GM12873 (cell line): ENCODE measurements at regions not wholly inside any gene's neighbourhood (a gene's known extent, or its start where the extent isn't known, plus 50 kb on each side); places are given as distances from the start of the nearest gene placed in this dataset.

Source experiments
- TF ChIP-seq, protein P1 (sequence below): IDR thresholded peaks from 2 replicates; pipeline ENCODE4 v1.5.1; 2012; ENCODE audit warnings: low read depth, mild to moderate bottlenecking, moderate library complexity, low read length, control low read depth; ENCODE audit not compliant: insufficient read depth; ENCODE audit errors: missing control alignments

DNA sequence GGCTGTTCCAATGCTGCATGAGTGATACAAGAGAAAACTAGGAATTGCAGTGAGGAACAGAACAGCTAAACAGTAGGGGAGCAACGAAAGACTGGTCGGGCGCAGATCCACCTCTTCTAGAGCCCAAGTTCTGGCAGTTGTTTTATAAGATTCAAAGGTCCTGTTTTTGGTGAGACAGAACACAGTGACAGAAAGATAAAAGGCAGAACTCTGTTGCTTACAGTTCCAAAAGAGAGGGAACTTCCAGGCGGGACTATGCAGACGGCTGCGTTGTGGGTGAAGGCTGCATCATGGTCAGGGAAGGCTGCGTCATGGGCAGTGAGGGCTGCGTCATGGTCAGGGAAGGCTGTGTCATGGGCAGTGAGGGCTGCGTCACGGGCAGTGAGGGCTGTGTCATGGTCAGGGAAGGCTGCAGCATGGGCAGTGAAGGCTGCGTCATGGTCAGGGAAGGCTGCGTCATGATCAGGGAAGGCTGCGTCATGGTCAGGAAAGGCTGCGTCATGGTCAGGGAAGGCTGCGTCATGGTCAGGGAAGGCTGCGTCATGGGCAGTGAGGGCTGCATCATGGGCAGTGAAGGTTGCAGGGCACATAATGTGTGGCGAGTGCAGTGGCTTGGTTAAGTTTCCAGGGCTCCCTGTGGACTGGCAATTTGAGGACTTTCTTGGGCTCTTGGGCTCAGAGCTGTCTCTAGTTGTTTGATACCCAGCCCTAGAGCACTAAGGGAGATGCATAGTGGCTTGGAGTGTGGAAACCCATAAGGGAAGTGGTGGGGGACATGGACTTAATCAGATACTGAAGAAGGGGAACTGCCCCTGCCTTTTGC, 619.9 kb downstream of the AACS start:
- TF ChIP-seq, protein P1, sequence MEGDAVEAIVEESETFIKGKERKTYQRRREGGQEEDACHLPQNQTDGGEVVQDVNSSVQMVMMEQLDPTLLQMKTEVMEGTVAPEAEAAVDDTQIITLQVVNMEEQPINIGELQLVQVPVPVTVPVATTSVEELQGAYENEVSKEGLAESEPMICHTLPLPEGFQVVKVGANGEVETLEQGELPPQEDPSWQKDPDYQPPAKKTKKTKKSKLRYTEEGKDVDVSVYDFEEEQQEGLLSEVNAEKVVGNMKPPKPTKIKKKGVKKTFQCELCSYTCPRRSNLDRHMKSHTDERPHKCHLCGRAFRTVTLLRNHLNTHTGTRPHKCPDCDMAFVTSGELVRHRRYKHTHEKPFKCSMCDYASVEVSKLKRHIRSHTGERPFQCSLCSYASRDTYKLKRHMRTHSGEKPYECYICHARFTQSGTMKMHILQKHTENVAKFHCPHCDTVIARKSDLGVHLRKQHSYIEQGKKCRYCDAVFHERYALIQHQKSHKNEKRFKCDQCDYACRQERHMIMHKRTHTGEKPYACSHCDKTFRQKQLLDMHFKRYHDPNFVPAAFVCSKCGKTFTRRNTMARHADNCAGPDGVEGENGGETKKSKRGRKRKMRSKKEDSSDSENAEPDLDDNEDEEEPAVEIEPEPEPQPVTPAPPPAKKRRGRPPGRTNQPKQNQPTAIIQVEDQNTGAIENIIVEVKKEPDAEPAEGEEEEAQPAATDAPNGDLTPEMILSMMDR: no peak

DNA sequence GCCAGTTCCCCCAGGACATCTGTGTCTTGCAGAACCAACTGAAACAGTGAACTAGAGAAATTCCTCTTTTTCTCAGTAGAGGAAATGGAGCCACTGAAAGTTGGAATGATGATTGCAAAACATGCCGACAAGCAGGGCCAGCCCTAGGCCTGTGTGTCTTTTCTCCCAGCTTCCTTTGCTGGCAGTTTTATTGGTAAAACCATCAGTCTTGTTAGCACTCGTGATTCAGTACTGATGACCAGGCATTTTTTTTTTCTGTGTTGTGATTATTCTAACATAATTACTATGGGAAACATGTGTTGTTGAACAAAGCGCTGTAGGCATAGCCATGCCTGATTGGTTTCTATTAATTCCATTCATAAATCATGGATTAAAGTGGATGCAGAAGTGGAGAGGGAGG, 620.7 kb downstream of the AACS start:
- TF ChIP-seq, protein P1: no peak

DNA sequence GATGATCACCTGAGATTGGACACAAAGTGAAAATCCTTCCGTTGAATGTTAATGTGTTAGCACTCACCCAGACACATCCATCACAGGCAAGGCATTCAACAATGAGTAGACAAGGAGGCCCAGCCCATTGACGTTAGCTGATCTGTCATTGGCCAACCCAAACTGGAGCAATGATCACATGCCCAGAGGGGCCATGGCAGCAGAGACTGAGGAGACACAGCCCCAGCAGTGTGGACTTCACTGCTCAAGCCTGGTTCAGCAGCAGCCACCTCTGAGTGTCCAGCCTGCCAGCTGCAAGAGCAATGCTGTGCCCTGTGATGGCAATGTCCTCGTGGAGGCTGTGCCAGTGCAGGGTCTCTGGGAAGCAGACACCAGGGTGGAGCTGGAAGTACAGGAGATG, 622.2 kb downstream of the AACS start:
- TF ChIP-seq, protein P1: no peak

DNA sequence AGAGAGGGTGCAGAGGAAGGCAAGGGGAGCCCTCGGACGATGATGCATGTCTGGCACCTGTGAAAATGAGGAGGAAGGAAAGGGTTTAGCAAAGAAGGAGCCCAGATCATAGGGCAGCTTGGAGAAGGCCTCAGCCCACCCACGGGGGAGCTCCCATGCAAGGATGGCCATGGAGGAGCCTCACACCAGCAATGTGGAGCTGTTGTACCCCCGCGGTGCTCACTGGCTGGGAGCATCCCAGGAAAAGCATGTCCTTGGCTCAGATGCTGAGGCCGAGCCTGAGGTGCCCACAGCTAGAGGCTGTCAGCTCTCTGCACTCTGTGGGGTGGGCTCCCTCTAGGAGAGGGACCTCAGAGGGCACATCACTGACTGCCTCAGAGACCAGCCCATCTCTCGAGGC, 622.6 kb downstream of the AACS start:
- TF ChIP-seq, protein P1: no peak

DNA sequence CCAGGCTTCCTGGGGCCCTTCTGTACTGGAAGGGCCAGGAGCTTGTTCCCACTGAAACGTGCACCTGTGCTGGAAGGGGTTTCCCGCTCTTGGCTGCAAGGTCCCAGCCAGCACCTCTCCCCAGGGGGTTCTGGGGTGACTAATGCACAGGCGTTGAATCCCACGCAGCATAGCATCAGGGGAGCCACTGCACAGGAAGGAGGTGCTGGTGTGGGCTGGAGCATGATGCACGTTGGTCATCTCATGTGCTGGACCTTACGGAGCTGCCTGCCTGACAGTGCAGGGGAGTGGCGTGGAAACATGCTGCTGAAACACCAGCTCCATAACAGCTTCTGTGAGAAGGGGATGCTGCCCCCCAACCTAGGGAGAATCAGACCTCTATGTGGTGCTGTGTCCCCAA, 623.0 kb downstream of the AACS start:
- TF ChIP-seq, protein P1: no peak

DNA sequence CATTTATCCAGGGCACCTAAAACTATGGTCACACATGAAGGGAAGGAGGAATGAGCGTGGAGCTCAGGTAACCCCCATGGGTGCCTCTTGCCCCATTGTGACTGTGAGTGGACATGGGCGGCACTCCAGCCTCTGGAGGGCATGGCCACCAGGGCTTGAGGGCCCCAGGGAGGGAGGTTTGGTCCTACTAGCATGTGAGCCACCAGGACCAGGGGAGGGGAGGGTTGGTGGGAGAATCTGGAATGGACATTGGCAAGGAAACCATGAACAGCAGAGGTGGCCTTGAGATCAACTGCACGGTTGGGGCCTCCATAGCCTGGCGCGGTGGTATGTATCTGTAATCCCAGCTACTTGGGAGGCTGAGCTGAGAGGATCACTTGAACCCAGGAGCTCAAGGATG, 623.6 kb downstream of the AACS start:
- TF ChIP-seq, protein P1: no peak

DNA sequence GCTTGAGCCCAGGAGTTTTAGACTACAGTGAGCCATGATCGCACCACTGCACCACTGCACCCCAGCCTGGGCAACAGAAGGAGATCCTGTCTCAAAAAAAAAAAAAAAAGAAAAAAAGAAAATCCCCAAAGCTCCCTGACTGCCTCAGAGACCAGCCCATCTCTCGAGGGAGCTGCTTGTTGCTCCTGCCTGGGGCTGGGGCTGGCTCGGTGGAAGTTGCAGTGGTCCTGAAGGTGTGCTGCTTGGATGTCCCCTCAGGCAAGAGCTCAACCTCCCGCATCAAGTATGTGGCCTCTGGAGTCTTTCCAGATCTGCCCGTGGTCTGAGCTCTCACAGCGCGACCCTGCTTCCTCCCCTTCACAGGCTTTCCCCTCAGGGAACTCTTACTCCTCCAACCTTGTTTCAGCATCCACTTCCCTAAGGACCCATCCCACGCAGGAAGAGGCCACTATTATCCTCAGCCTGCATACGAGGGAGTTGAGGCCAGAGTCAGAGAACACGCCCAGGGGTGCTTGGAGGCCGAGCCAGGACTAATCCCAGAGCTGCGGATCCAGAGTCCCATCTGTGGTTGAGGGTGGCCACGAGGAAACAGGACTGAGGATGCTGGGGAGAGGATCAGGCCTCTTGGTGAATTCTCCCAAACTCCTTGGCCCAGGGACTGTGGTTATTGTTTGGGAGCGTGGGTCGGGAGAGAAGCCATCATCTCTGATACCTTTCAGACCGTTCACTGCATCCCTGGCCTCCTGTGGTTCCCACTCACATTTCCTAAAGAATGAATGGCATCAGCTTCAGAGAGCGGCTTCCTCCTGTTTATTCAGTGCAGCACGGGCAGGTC, 624.6 kb downstream of the AACS start:
- TF ChIP-seq, protein P1: no peak
